ENCODE measurements at regions not wholly inside any gene's neighbourhood (a gene's known extent, or its start where the extent isn't known, plus 50 kb on each side); places are given as distances from the start of the nearest gene placed in this dataset.

GRCh38 chr11:56932572-56933220 lies 56.0 kb upstream of the OR5AK2 start:
- peak; percentile 61 for DNase-seq (ENCODE audit: low read depth)

- DNase-seq (ENCODE audit: low read depth) = peak; percentile 2
These were observed 65.6 kb upstream of the OR5AK2 start for GRCh38 chr11:56923116-56923515.

- no peak for DNase-seq (ENCODE audit: low read depth)
These were observed 66.3 kb upstream of the OR5AK2 start for GRCh38 chr11:56922421-56922820.

GRCh38 chr11:56917708-56918400 lies 70.9 kb upstream of the OR5AK2 start:
- DNase-seq (ENCODE audit: low read depth) = no peak

GRCh38 chr11:56916587-56916986 lies 72.1 kb upstream of the OR5AK2 start:
- DNase-seq (ENCODE audit: low read depth) = no peak

- no peak for DNase-seq (ENCODE audit: low read depth)
These were observed 72.6 kb upstream of the OR5AK2 start for GRCh38 chr11:56916162-56916561.

GRCh38 chr11:56911312-56911711 lies 77.4 kb upstream of the OR5AK2 start:
- DNase-seq (ENCODE audit: low read depth) = peak; percentile 12

GRCh38 chr11:56910785-56911184 lies 77.9 kb upstream of the OR5AK2 start:
- DNase-seq (ENCODE audit: low read depth) = peak; percentile 15

- peak; percentile 7 for DNase-seq (ENCODE audit: low read depth)
These were observed 78.5 kb upstream of the OR5AK2 start for GRCh38 chr11:56910046-56910773.

- no peak for DNase-seq (ENCODE audit: low read depth)
These were observed 79.2 kb upstream of the OR5AK2 start for GRCh38 chr11:56909563-56909962.

- no peak for DNase-seq (ENCODE audit: low read depth)
These were observed 79.6 kb upstream of the OR5AK2 start for GRCh38 chr11:56909080-56909479.

GRCh38 chr11:56906683-56907148 lies 82.0 kb upstream of the OR5AK2 start:
- DNase-seq (ENCODE audit: low read depth) = no peak

GRCh38 chr11:56905936-56906335 lies 82.8 kb upstream of the OR5AK2 start:
- no peak for DNase-seq (ENCODE audit: low read depth)

GRCh38 chr11:56905442-56905841 lies 83.3 kb upstream of the OR5AK2 start:
- no peak for DNase-seq (ENCODE audit: low read depth)

- no peak for DNase-seq (ENCODE audit: low read depth)
These were observed 89.9 kb upstream of the OR5AK2 start for GRCh38 chr11:56898856-56899255.

- DNase-seq (ENCODE audit: low read depth) = no peak
These were observed 98.0 kb upstream of the OR5AK2 start for GRCh38 chr11:56890584-56891305.

GRCh38 chr11:56889986-56890385 lies 98.7 kb upstream of the OR5AK2 start:
- DNase-seq (ENCODE audit: low read depth) = no peak

GRCh38 chr11:56887940-56888339 lies 100.8 kb upstream of the OR5AK2 start:
- no peak for DNase-seq (ENCODE audit: low read depth)

GRCh38 chr11:56886455-56886854 lies 102.3 kb upstream of the OR5AK2 start:
- no peak for DNase-seq (ENCODE audit: low read depth)

- DNase-seq (ENCODE audit: low read depth) = no peak
These were observed 102.9 kb upstream of the OR5AK2 start for GRCh38 chr11:56885854-56886253.

- peak; percentile 22 for DNase-seq (ENCODE audit: low read depth)
These were observed 103.5 kb upstream of the OR5AK2 start for GRCh38 chr11:56885177-56885576.

GRCh38 chr11:56883371-56883987 lies 105.2 kb upstream of the OR5AK2 start:
- no peak for DNase-seq (ENCODE audit: low read depth)
